HepG2 (cell line): ENCODE measurements at regions not wholly inside any gene's neighbourhood (a gene's known extent, or its start where the extent isn't known, plus 50 kb on each side); places are given as distances from the start of the nearest gene placed in this dataset.

Experiments
- ATAC-seq: fragments of 200-7000 bp; cut with Tn5 transposase; 3 replicates; pipeline ENCODE4 v1.9.1; 2020; ENCODE audit warnings: mild to moderate bottlenecking, moderate library complexity
- BruUV-seq: library from RNA; stranded (reverse); fragments of 400-500 nt; replicated peaks from 2 replicates; lab custom pipeline; 2021; lab: Mats Ljungman, UMichigan
- CTCF ChIA-PET: fragments of 300-600 bp; formaldehyde crosslinking; extraction: SDS; loops from one replicate; lab custom pipeline; 2021; ENCODE audit warnings: low total read pairs, inconsistent platforms, low intra/inter-chr PET ratio; lab: Yijun Ruan, JAX
- POLR2A ChIA-PET: fragments of 350-600 bp; sonication (Branson Sonifier 250); formaldehyde crosslinking; loops from one replicate; lab custom pipeline; 2020; ENCODE audit warnings: antibody characterized with exemption, inconsistent platforms; lab: Yijun Ruan, JAX
- DNase-seq: peaks from one replicate; pipeline ENCODE4 v3.0.0-alpha.2; 2015; ENCODE audit warnings: low spot score
- FAIRE-seq: peaks from 3 replicates; lab custom pipeline; 2011; peaks lifted over from hg19 to GRCh38; lab: Jason Lieb, UNC
- H2AFZ ChIP-seq: one replicate; pipeline ENCODE4 v1.6.1; 2011; ENCODE audit warnings: low read length, inconsistent platforms
- H3K27ac ChIP-seq: fragments of 300-600 bp; 3 replicates; pipeline ENCODE4 v1.8.0; 2011; ENCODE audit warnings: mixed run types, mild to moderate bottlenecking, mixed read lengths, low read length, inconsistent platforms; ENCODE audit not compliant: insufficient read depth; ENCODE audit errors: extremely low read length
- H3K27me3 ChIP-seq, 2 experiments: fragments of 200-600 bp in 1 of 2; 2 replicates in 1 of 2; 3 replicates in 1 of 2; pipeline versions ENCODE4 v1.6.0 to v1.8.0; 2011; ENCODE audit warnings: low read length in 2 of 2, mild to moderate bottlenecking in 2 of 2, moderate library complexity in 2 of 2, inconsistent platforms in 1 of 2; ENCODE audit not compliant: insufficient read depth in 2 of 2, control insufficient read depth in 1 of 2
- H3K36me3 ChIP-seq, 2 experiments: fragments of 200-600 bp in 1 of 2; replicated peaks in 1 of 2; 2 replicates in 1 of 2; 3 replicates in 1 of 2; pipeline versions ENCODE4 v1.5.1 to v1.8.0; 2011; ENCODE audit warnings: low read length in 2 of 2, inconsistent platforms in 1 of 2; ENCODE audit not compliant: insufficient read depth in 2 of 2, control insufficient read depth in 1 of 2
- H3K4me1 ChIP-seq: 2 replicates; pipeline ENCODE4 v1.5.1; 2012; ENCODE audit warnings: low read length, inconsistent platforms; ENCODE audit not compliant: insufficient read depth
- H3K4me2 ChIP-seq: 2 replicates; pipeline ENCODE4 v1.6.0; 2011; ENCODE audit warnings: low read depth, low read length, inconsistent platforms
- H3K4me3 ChIP-seq, 3 experiments: fragments of 200-600 bp in 1 of 3; sonication (generic), shearing (Covaris generic) in 1 of 3; replicated peaks in 1 of 3; 2 replicates each; pipeline ENCODE4 v1.5.1; 2011 to 2016; ENCODE audit warnings: low read length in 3 of 3, inconsistent platforms in 2 of 3, low read depth in 2 of 3, mild to moderate bottlenecking in 2 of 3, control low read depth in 1 of 3, mixed read lengths in 1 of 3; ENCODE audit not compliant: insufficient read depth in 1 of 3
- H3K79me2 ChIP-seq: one replicate; pipeline ENCODE4 v1.6.1; 2011; ENCODE audit warnings: low read length, inconsistent platforms; ENCODE audit not compliant: insufficient read depth
- H3K9ac ChIP-seq: 2 replicates; pipeline ENCODE4 v1.6.0; 2011; ENCODE audit warnings: mild to moderate bottlenecking, low read depth, low read length, inconsistent platforms; ENCODE audit not compliant: insufficient read depth
- H3K9me3 ChIP-seq: 2 replicates; pipeline ENCODE4 v1.5.1; 2012; ENCODE audit warnings: mild to moderate bottlenecking, low read length
- H4K20me1 ChIP-seq: 2 replicates; pipeline ENCODE4 v1.6.0; 2011; ENCODE audit warnings: inconsistent platforms, mild to moderate bottlenecking, low read length, moderate library complexity; ENCODE audit not compliant: insufficient read depth
- AHDC1 ChIP-seq: sonication (generic); formaldehyde crosslinking; IDR thresholded peaks from 2 replicates; pipeline ENCODE4 v1.5.1; 2020; ENCODE audit warnings: mild to moderate bottlenecking, missing genetic modification reagents, borderline replicate concordance
- ARID5B ChIP-seq: IDR thresholded peaks from 2 replicates; pipeline ENCODE4 v1.4.0; 2020; ENCODE audit warnings: mild to moderate bottlenecking, missing genetic modification reagents
- BCL3 ChIP-seq: sonication (generic); formaldehyde crosslinking; IDR thresholded peaks from 2 replicates; pipeline ENCODE4 v1.5.1; 2020; ENCODE audit warnings: mild to moderate bottlenecking, missing genetic modification reagents, moderate library complexity
- FOXJ3 ChIP-seq: sonication (generic); formaldehyde crosslinking; IDR thresholded peaks from 2 replicates; pipeline ENCODE4 v1.4.0; 2020; ENCODE audit warnings: missing genetic modification reagents, mild to moderate bottlenecking, borderline replicate concordance
- FOXK1 ChIP-seq: sonication (generic); formaldehyde crosslinking; IDR thresholded peaks from 2 replicates; pipeline ENCODE4 v1.4.0; 2020; ENCODE audit warnings: low read depth, missing genetic modification reagents, borderline replicate concordance
- GATAD1 ChIP-seq: IDR thresholded peaks from 2 replicates; pipeline ENCODE4 v1.6.1; 2016; ENCODE audit warnings: missing genetic modification reagents, missing compliant biosample characterization
- HOMEZ ChIP-seq: IDR thresholded peaks from 2 replicates; pipeline ENCODE4 v1.6.1; 2016; ENCODE audit warnings: low read depth
- LCORL ChIP-seq, 2 experiments: fragments of 450-650 bp in 1 of 2; sonication (generic) in 1 of 2; formaldehyde crosslinking in 1 of 2; IDR thresholded peaks; 2 replicates each; pipeline versions ENCODE4 v1.5.0 to v1.6.1; 2017 to 2020; ENCODE audit warnings: antibody characterized with exemption in 1 of 2, missing genetic modification reagents in 1 of 2
- MED1 ChIP-seq: sonication (generic); formaldehyde crosslinking; IDR thresholded peaks from 2 replicates; pipeline ENCODE4 v1.4.0; 2020; ENCODE audit warnings: missing genetic modification reagents
- MIER3 ChIP-seq: IDR thresholded peaks from 2 replicates; pipeline ENCODE4 v1.6.1; 2016; ENCODE audit warnings: missing compliant biosample characterization, borderline replicate concordance
- TOE1 ChIP-seq: sonication (generic); formaldehyde crosslinking; IDR thresholded peaks from 2 replicates; pipeline ENCODE4 v1.4.0; 2020; ENCODE audit warnings: mild to moderate bottlenecking, missing genetic modification reagents
- ZMYM4 ChIP-seq: sonication (generic); formaldehyde crosslinking; IDR thresholded peaks from 2 replicates; pipeline ENCODE4 v1.8.1; 2023; ENCODE audit warnings: mild to moderate bottlenecking, missing genetic modification reagents
- WGBS: methylation state at CpG from one replicate; pipeline ENCODE4 v1.1.6; 2017; ENCODE audit warnings: low lambda C conversion rate; 5-methylcytosine and 5-hydroxymethylcytosine counted together
- in situ Hi-C: cut with HindIII; loops from 2 replicates; pipeline ENCODE4 v1.10.0; 2017; ENCODE audit warnings: low pct_unique_long_range_greater_than_20kb; ENCODE audit not compliant: extremely low pct_ligation_motif_present
- intact Hi-C: fragments of 100-400 bp; cut with micrococcal nuclease; formaldehyde crosslinking; loops from one replicate; pipeline ENCODE4 v1.10.0; 2022; ENCODE audit not compliant: unreplicated experiment

GRCh38 chr1:93801471-93801870, 77.5 kb downstream of the DNTTIP2 start:
- BruUV-seq, result no TSS peak
- DNase-seq (peak; percentile 86), FAIRE-seq (peak; percentile 81), ATAC-seq (peak; percentile 90)
- in situ Hi-C loops, result no loop called here
- Histone ChIP-seq H3K27ac (no peak overlapping the region), H3K9ac (no peak overlapping the region), H3K4me3 (no peak overlapping the region), H2AFZ (no peak overlapping the region), H3K9me3 (no peaks in the 10 kb centered on the region), H3K4me2 (peak overlapping the region; percentile 30), H3K36me3 (no peaks in the 10 kb centered on the region), H4K20me1 (no peaks in the 10 kb centered on the region), H3K27me3 (no peaks in the 10 kb centered on the region), H3K4me1 (peaks cover 50% of the 10 kb centered on the region), H3K79me2 (no peaks in the 10 kb centered on the region)
- intact Hi-C loops, result no loop called here
- ChIA-PET CTCF (no interaction called here), POLR2A (interaction anchor here (1.6 kb wide), 1 partner anchor 32 kb away, joined by 4 read pairs; no protein-coding TSS in a partner anchor)
- 21% methylated on average over 5 of the region's 5 CpGs for WGBS
- TF ChIP-seq LCORL (IDR thresholded peaks at IDR 0.05) (no peak), LCORL (CRISPR knock-in tag; IDR thresholded peaks at IDR 0.05) (peak; percentile 32; the same call in 1 of the 2 replicates), AHDC1 (peak; percentile 81; the same call in 1 of the 2 replicates), TOE1 (CRISPR knock-in tag) (no peak), GATAD1 (CRISPR knock-in tag) (no peak), FOXK1 (0 out of 2 replicates have a peak, but pooled peaks have one; percentile 38), MED1 (CRISPR knock-in tag) (peak; percentile 60), ZMYM4 (CRISPR knock-in tag) (peak; percentile 39; the same call in 1 of the 2 replicates), MIER3 (CRISPR knock-in tag) (peak; percentile 53; the same call in 1 of the 2 replicates), HOMEZ (CRISPR knock-in tag) (peak; percentile 70; the same call in 1 of the 2 replicates), BCL3 (no peak), ARID5B (CRISPR knock-in tag) (peak; percentile 90), FOXJ3 (CRISPR knock-in tag) (peak; percentile 69; the same call in 1 of the 2 replicates)
